Loucy (cell line): ENCODE measurements at regions not wholly inside any gene's neighbourhood (a gene's known extent, or its start where the extent isn't known, plus 50 kb on each side); places are given as distances from the start of the nearest gene placed in this dataset.

Experiments
- H2AFZ ChIP-seq: fragments of 200-600 bp; sonication (generic); 2 replicates; pipeline ENCODE4 v1.6.0; 2016; ENCODE audit warnings: antibody characterized with exemption, mild to moderate bottlenecking, low read length, moderate library complexity
- H3F3A ChIP-seq: fragments of 200-600 bp; 2 replicates; pipeline ENCODE4 v1.6.0; 2016; ENCODE audit warnings: antibody characterized with exemption, low read depth, mild to moderate bottlenecking
- H3K27me3 ChIP-seq: fragments of 200-600 bp; sonication (generic); 2 replicates; pipeline ENCODE4 v1.6.1; 2014; ENCODE audit warnings: low read length, mild to moderate bottlenecking; ENCODE audit not compliant: insufficient read depth, poor library complexity, severe bottlenecking
- H3K36me3 ChIP-seq: fragments of 200-600 bp; sonication (generic); 2 replicates; pipeline ENCODE4 v1.6.1; 2016; ENCODE audit warnings: low read length; ENCODE audit not compliant: insufficient read depth
- H3K4me1 ChIP-seq: fragments of 200-600 bp; sonication (generic); 2 replicates; pipeline ENCODE4 v1.5.1; 2014; ENCODE audit warnings: low read length, mild to moderate bottlenecking; ENCODE audit not compliant: insufficient read depth, poor library complexity, severe bottlenecking
- H3K4me2 ChIP-seq: fragments of 200-600 bp; sonication (generic); 2 replicates; pipeline ENCODE4 v1.6.0; 2014; ENCODE audit warnings: antibody characterized with exemption, low read length, low read depth, mild to moderate bottlenecking; ENCODE audit not compliant: poor library complexity, severe bottlenecking
- H3K4me3 ChIP-seq: fragments of 200-600 bp; sonication (generic); 2 replicates; pipeline ENCODE4 v1.5.1; 2014; ENCODE audit warnings: low read length, mild to moderate bottlenecking, mixed read lengths; ENCODE audit not compliant: poor library complexity, severe bottlenecking
- H3K79me2 ChIP-seq: fragments of 200-600 bp; sonication (generic); 2 replicates; pipeline ENCODE4 v1.6.1; 2014; ENCODE audit warnings: low read length; ENCODE audit not compliant: insufficient read depth
- H3K9ac ChIP-seq: fragments of 200-600 bp; sonication (generic); 2 replicates; pipeline ENCODE4 v1.6.0; 2014; ENCODE audit warnings: mild to moderate bottlenecking, low read depth, low read length, moderate library complexity; ENCODE audit not compliant: poor library complexity, severe bottlenecking
- H3K9me2 ChIP-seq: fragments of 200-600 bp; sonication (generic); replicated peaks from 2 replicates; pipeline ENCODE4 v1.6.1; 2016; ENCODE audit warnings: low read depth, low read length, mixed read lengths
- H3K9me3 ChIP-seq: fragments of 200-600 bp; sonication (generic); 2 replicates; pipeline ENCODE4 v1.6.1; 2014; ENCODE audit warnings: mild to moderate bottlenecking, antibody characterized with exemption, low read length, low read depth; ENCODE audit not compliant: insufficient read depth
- H4K20me1 ChIP-seq: fragments of 200-600 bp; sonication (generic); 2 replicates; pipeline ENCODE4 v1.6.0; 2014; ENCODE audit warnings: antibody characterized with exemption, low read length, mild to moderate bottlenecking; ENCODE audit not compliant: insufficient read depth, poor library complexity, severe bottlenecking
- CTCF ChIP-seq: fragments of 200-600 bp; sonication (generic); conservative IDR thresholded peaks from 2 replicates; pipeline ENCODE4 v1.5.1; 2014; ENCODE audit warnings: mild to moderate bottlenecking, antibody characterized with exemption, low read length
- EZH2phosphoT487 ChIP-seq: fragments of 200-600 bp; IDR thresholded peaks from 2 replicates; pipeline ENCODE4 v1.6.1; 2018; ENCODE audit warnings: antibody characterized with exemption, mild to moderate bottlenecking, moderate library complexity, borderline replicate concordance

- H3K27me3 ChIP-seq, result no peaks in the 10 kb centered on the region
- H2AFZ ChIP-seq, result no peak overlapping the region
- no peaks in the 10 kb centered on the region for H3F3A ChIP-seq
- no peaks in the 10 kb centered on the region for H3K9me2 ChIP-seq
- no peak for TF ChIP-seq CTCF
- no peak for TF ChIP-seq EZH2phosphoT487
- H3K9ac ChIP-seq, result no peak overlapping the region
- H4K20me1 ChIP-seq, result no peaks in the 10 kb centered on the region
- no peak overlapping the region for H3K4me2 ChIP-seq
- no peaks in the 10 kb centered on the region for H3K4me1 ChIP-seq
- no peaks in the 10 kb centered on the region for H3K36me3 ChIP-seq
- H3K4me3 ChIP-seq, result no peak overlapping the region
- no peaks in the 10 kb centered on the region for H3K9me3 ChIP-seq
- H3K79me2 ChIP-seq, result no peaks in the 10 kb centered on the region
Measured at GRCh38 chr4:179472164-179472563, 2029.9 kb upstream of the AGA start.

GRCh38 chr4:179478608-179479007 is 2036.4 kb upstream of the AGA start:
- Histone ChIP-seq H3K9me2 (no peaks in the 10 kb centered on the region), H3K27me3 (no peaks in the 10 kb centered on the region), H4K20me1 (no peaks in the 10 kb centered on the region), H3K4me1 (no peaks in the 10 kb centered on the region), H2AFZ (no peak overlapping the region), H3K79me2 (no peaks in the 10 kb centered on the region), H3F3A (no peaks in the 10 kb centered on the region), H3K4me2 (no peak overlapping the region), H3K9ac (no peak overlapping the region), H3K9me3 (no peaks in the 10 kb centered on the region), H3K36me3 (no peaks in the 10 kb centered on the region), H3K4me3 (no peak overlapping the region)
- TF ChIP-seq EZH2phosphoT487, result no peak
- TF ChIP-seq CTCF, result no peak

- Histone ChIP-seq H3F3A (no peaks in the 10 kb centered on the region), H4K20me1 (no peaks in the 10 kb centered on the region), H3K4me1 (no peaks in the 10 kb centered on the region), H3K27me3 (no peaks in the 10 kb centered on the region), H3K4me3 (no peak overlapping the region), H3K9ac (no peak overlapping the region), H3K36me3 (no peaks in the 10 kb centered on the region), H3K4me2 (no peak overlapping the region), H2AFZ (no peak overlapping the region), H3K79me2 (no peaks in the 10 kb centered on the region), H3K9me3 (no peaks in the 10 kb centered on the region; the same call in 1 of the 2 replicates), H3K9me2 (no peaks in the 10 kb centered on the region)
- no peak for TF ChIP-seq CTCF
- TF ChIP-seq EZH2phosphoT487, result no peak
Measured at GRCh38 chr4:179485781-179486180, 2043.5 kb upstream of the AGA start.
